GM19463 (cell line): ENCODE measurements at regions not wholly inside any gene's neighbourhood (a gene's known extent, or its start where the extent isn't known, plus 50 kb on each side); places are given as distances from the start of the nearest gene placed in this dataset.

Experiments used
- ATAC-seq: cut with Tn5 transposase; IDR thresholded peaks from one replicate; pipeline ENCODE4 v1.9.1; 2021; ENCODE audit warnings: mild to moderate bottlenecking, moderate library complexity; ENCODE audit not compliant: unreplicated experiment

- ATAC-seq, result no peak
These were observed 86.1 kb upstream of the GHR start for GRCh38 chr5:42337143-42337542.

GRCh38 chr5:42337607-42338006 is 85.6 kb upstream of the GHR start:
- ATAC-seq, result no peak

- ATAC-seq, result no peak
These were observed 85.1 kb upstream of the GHR start for GRCh38 chr5:42338136-42338535.

GRCh38 chr5:42349163-42349562 is 74.1 kb upstream of the GHR start:
- ATAC-seq, result no peak

GRCh38 chr5:42351956-42352355 is 71.3 kb upstream of the GHR start:
- ATAC-seq, result no peak

- ATAC-seq, result no peak
These were observed 63.2 kb upstream of the GHR start for GRCh38 chr5:42360056-42360455.

- no peak for ATAC-seq
These were observed 62.5 kb upstream of the GHR start for GRCh38 chr5:42360616-42361314.

- no peak for ATAC-seq
These were observed 61.9 kb upstream of the GHR start for GRCh38 chr5:42361315-42361688.

GRCh38 chr5:42366051-42366450 is 57.2 kb upstream of the GHR start:
- no peak for ATAC-seq
